WTC11 (cell line): ENCODE measurements at regions not wholly inside any gene's neighbourhood (a gene's known extent, or its start where the extent isn't known, plus 50 kb on each side); places are given as distances from the start of the nearest gene placed in this dataset.

Source experiments
- ATAC-seq: fragments of 200-7000 bp; cut with Tn5 transposase; 2 replicates; pipeline ENCODE4 v1.10.0; 2021; ENCODE audit warnings: mild to moderate bottlenecking, moderate library complexity
- CTCF ChIA-PET: fragments of 300-600 bp; sonication (Branson Sonifier 250); formaldehyde crosslinking; loops from one replicate; lab custom pipeline; 2021; ENCODE audit warnings: antibody characterized with exemption; lab: Charles Lee
- POLR2A ChIA-PET: fragments of 350-600 bp; sonication (Branson Sonifier 250); formaldehyde crosslinking; loops from one replicate; lab custom pipeline; 2021; ENCODE audit warnings: antibody characterized with exemption; lab: Charles Lee
- DNase-seq: peaks from one replicate; pipeline ENCODE4 v3.0.0; 2021; ENCODE audit warnings: low spot score
- H3K27ac Mint-ChIP-seq: 2 replicates; pipeline ENCODE4 v1.8.0; 2021; ENCODE audit warnings: mixed read lengths
- H3K27me3 Mint-ChIP-seq: 2 replicates; pipeline ENCODE4 v1.8.0; 2021; ENCODE audit warnings: low read depth, mild to moderate bottlenecking, moderate library complexity, mixed read lengths
- H3K36me3 Mint-ChIP-seq: 2 replicates; pipeline ENCODE4 v1.8.0; 2021; ENCODE audit warnings: mixed read lengths
- H3K4me1 Mint-ChIP-seq: 2 replicates; pipeline ENCODE4 v1.8.0; 2022; ENCODE audit warnings: mixed read lengths
- H3K4me3 Mint-ChIP-seq: 2 replicates; pipeline ENCODE4 v1.8.0; 2021; ENCODE audit warnings: mild to moderate bottlenecking, moderate library complexity, mixed read lengths
- H3K9me3 Mint-ChIP-seq: 2 replicates; pipeline ENCODE4 v1.8.0; 2021; ENCODE audit warnings: mixed read lengths
- ATF1 ChIP-seq: sonication (generic); formaldehyde crosslinking; IDR thresholded peaks from 2 replicates; pipeline ENCODE4 v1.8.1; 2023; ENCODE audit warnings: mild to moderate bottlenecking, moderate library complexity, missing genetic modification reagents
- EMX1 ChIP-seq: fragments of 250-450 bp; sonication (Bioruptor Pico); IDR thresholded peaks from 2 replicates; pipeline ENCODE4 v1.8.0; 2021; ENCODE audit warnings: mild to moderate bottlenecking
- ESRRA ChIP-seq: sonication (generic); formaldehyde crosslinking; IDR thresholded peaks from 2 replicates; pipeline ENCODE4 v1.8.1; 2022; ENCODE audit warnings: mild to moderate bottlenecking, missing genetic modification reagents, borderline replicate concordance
- FOXJ3 ChIP-seq: sonication (generic); formaldehyde crosslinking; IDR thresholded peaks from 2 replicates; pipeline ENCODE4 v1.9.0; 2021; ENCODE audit warnings: missing genetic modification reagents, mild to moderate bottlenecking, borderline replicate concordance
- GRHL2 ChIP-seq: fragments of 250-450 bp; sonication (Bioruptor Pico); IDR thresholded peaks from 2 replicates; pipeline ENCODE4 v1.8.0; 2022; ENCODE audit warnings: mild to moderate bottlenecking, moderate library complexity; ENCODE audit not compliant: insufficient replicate concordance, severe bottlenecking
- PRDM15 ChIP-seq: sonication (generic); formaldehyde crosslinking; IDR thresholded peaks from 2 replicates; pipeline ENCODE4 v1.8.0; 2022; ENCODE audit warnings: missing genetic modification reagents
- SMAD3 ChIP-seq: sonication (generic); formaldehyde crosslinking; IDR thresholded peaks from 2 replicates; pipeline ENCODE4 v1.8.0; 2022; ENCODE audit warnings: missing genetic modification reagents, mild to moderate bottlenecking, borderline replicate concordance
- TCF7 ChIP-seq: sonication (generic); formaldehyde crosslinking; IDR thresholded peaks from 2 replicates; pipeline ENCODE4 v1.8.0; 2022; ENCODE audit warnings: mild to moderate bottlenecking, low read depth, missing genetic modification reagents, moderate library complexity
- USF2 ChIP-seq: sonication (generic); formaldehyde crosslinking; IDR thresholded peaks from 2 replicates; pipeline ENCODE4 v1.8.1; 2023; ENCODE audit warnings: mild to moderate bottlenecking, missing genetic modification reagents, moderate library complexity
- ZNF138 ChIP-seq: sonication (generic); formaldehyde crosslinking; conservative IDR thresholded peaks from 2 replicates; pipeline ENCODE4 v1.8.1; 2022; ENCODE audit warnings: mild to moderate bottlenecking, moderate library complexity, missing genetic modification reagents
- ZNF281 ChIP-seq: sonication (generic); formaldehyde crosslinking; IDR thresholded peaks from 2 replicates; pipeline ENCODE4 v1.8.0; 2023; ENCODE audit warnings: mild to moderate bottlenecking, missing genetic modification reagents
- ZSCAN18 ChIP-seq: fragments of 250-450 bp; sonication (Bioruptor Pico); IDR thresholded peaks from 2 replicates; pipeline ENCODE4 v2.1.2; 2022; ENCODE audit warnings: mild to moderate bottlenecking, moderate library complexity
- TF ChIP-seq, protein P1 (sequence below): fragments of 250-450 bp; sonication (Bioruptor Pico); IDR thresholded peaks from 2 replicates; pipeline ENCODE4 v1.9.0; 2021; ENCODE audit warnings: mild to moderate bottlenecking, borderline replicate concordance

DNA sequence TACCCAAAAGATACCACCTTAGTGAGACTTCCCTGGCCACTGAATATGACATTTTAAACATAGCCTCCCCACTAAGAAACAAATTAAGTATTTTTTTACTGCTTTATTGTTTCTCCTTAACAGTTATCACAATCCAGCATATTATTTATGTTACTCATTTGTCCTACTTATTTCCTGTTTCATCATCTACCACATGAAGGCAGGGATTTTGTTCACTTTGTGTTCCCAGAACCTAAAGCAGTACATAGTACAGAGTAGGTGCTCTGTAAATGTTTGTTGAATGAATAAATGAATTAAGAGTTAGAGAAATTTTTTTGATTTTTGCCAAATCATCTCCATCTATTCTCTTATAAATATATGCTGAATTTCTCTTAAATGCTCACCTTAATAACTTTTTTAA lies 318.4 kb upstream of the GIMD1 start (continued):
- TF ChIP-seq, protein P1, sequence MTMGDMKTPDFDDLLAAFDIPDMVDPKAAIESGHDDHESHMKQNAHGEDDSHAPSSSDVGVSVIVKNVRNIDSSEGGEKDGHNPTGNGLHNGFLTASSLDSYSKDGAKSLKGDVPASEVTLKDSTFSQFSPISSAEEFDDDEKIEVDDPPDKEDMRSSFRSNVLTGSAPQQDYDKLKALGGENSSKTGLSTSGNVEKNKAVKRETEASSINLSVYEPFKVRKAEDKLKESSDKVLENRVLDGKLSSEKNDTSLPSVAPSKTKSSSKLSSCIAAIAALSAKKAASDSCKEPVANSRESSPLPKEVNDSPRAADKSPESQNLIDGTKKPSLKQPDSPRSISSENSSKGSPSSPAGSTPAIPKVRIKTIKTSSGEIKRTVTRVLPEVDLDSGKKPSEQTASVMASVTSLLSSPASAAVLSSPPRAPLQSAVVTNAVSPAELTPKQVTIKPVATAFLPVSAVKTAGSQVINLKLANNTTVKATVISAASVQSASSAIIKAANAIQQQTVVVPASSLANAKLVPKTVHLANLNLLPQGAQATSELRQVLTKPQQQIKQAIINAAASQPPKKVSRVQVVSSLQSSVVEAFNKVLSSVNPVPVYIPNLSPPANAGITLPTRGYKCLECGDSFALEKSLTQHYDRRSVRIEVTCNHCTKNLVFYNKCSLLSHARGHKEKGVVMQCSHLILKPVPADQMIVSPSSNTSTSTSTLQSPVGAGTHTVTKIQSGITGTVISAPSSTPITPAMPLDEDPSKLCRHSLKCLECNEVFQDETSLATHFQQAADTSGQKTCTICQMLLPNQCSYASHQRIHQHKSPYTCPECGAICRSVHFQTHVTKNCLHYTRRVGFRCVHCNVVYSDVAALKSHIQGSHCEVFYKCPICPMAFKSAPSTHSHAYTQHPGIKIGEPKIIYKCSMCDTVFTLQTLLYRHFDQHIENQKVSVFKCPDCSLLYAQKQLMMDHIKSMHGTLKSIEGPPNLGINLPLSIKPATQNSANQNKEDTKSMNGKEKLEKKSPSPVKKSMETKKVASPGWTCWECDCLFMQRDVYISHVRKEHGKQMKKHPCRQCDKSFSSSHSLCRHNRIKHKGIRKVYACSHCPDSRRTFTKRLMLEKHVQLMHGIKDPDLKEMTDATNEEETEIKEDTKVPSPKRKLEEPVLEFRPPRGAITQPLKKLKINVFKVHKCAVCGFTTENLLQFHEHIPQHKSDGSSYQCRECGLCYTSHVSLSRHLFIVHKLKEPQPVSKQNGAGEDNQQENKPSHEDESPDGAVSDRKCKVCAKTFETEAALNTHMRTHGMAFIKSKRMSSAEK (CRISPR knock-in tag): no peak
- no peak for TF ChIP-seq ZSCAN18 (CRISPR knock-in tag)
- TF ChIP-seq ATF1 (CRISPR knock-in tag): no peak

DNA sequence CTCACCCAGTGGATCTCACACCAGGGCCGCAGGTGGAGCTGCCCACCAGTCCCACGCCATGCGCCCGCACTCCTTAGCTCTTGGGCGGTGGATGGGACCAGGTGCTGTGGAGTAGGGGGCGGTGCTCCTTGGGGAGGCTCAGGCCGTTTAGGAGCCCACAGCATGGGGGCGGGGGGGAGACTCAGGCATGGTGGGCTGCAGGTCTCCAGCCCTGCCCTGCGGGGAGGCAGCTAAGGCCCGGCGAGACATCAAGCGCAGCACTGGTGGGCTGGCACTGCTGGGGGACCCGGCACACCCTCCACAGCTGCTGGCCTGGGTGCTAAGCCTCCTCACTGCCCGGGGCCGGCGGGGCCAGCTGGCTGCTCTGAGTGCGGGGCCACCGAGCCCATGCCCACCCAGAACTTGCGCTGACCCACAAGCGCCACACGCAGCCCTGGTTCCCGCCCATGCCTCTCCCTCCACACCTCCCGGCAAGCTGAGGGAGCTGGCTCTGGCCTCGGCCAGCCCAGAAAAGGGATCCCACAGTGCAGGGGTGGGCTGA lies 312.9 kb upstream of the GIMD1 start:
- no peaks in the 10 kb centered on the region for H3K36me3 Mint-ChIP-seq
- no peak overlapping the region for H3K27ac Mint-ChIP-seq
- ChIA-PET POLR2A (no interaction called here), CTCF (no interaction called here)
- ATAC-seq (no peak), DNase-seq (peak; percentile 9)
- no peaks in the 10 kb centered on the region for H3K27me3 Mint-ChIP-seq
- peaks cover 2% of the 10 kb centered on the region for H3K4me1 Mint-ChIP-seq
- no peak for TF ChIP-seq PRDM15
- no peak for TF ChIP-seq ESRRA (CRISPR knock-in tag)
- TF ChIP-seq GRHL2: no peak
- TF ChIP-seq TCF7: no peak
- TF ChIP-seq EMX1: no peak
- TF ChIP-seq ZNF138 (CRISPR knock-in tag): no peak
- TF ChIP-seq ATF1 (CRISPR knock-in tag): no peak
- TF ChIP-seq FOXJ3 (CRISPR knock-in tag): no peak
- TF ChIP-seq ZNF281 (CRISPR knock-in tag): no peak
- TF ChIP-seq USF2 (CRISPR knock-in tag): no peak
- no peak for TF ChIP-seq SMAD3 (CRISPR knock-in tag)
- H3K4me3 Mint-ChIP-seq: no peak overlapping the region
- H3K9me3 Mint-ChIP-seq: peaks cover 28% of the 10 kb centered on the region
